Mesothelial cell of epicardium (in vitro differentiated cells): ENCODE measurements at regions not wholly inside any gene's neighbourhood (a gene's known extent, or its start where the extent isn't known, plus 50 kb on each side); places are given as distances from the start of the nearest gene placed in this dataset.

Experiments
- DNase-seq, 2 experiments: peaks; one replicate each; pipeline ENCODE4 v3.0.0; 2021; ENCODE audit warnings: low spot score in 2 of 2; ENCODE audit not compliant: unreplicated experiment in 2 of 2
- H3K27ac Mint-ChIP-seq: 2 replicates; pipeline ENCODE4 v1.8.0; 2021; ENCODE audit warnings: mixed read lengths
- H3K27me3 Mint-ChIP-seq: 2 replicates; pipeline ENCODE4 v1.8.0; 2021; ENCODE audit warnings: low read depth, mixed read lengths
- H3K36me3 Mint-ChIP-seq: 2 replicates; pipeline ENCODE4 v1.8.0; 2021; ENCODE audit warnings: mixed read lengths
- H3K4me1 Mint-ChIP-seq: 2 replicates; pipeline ENCODE4 v1.8.0; 2021; ENCODE audit warnings: mixed read lengths
- H3K4me3 Mint-ChIP-seq: 2 replicates; pipeline ENCODE4 v1.8.0; 2021; ENCODE audit warnings: mild to moderate bottlenecking, moderate library complexity, mixed read lengths
- H3K9me3 Mint-ChIP-seq: 2 replicates; pipeline ENCODE4 v1.8.0; 2021; ENCODE audit warnings: mixed read lengths
- CTCF ChIP-seq: fragments of 200-600 bp; sonication (generic); IDR thresholded peaks from one replicate; pipeline ENCODE4 v1.5.0; 2021; ENCODE audit warnings: antibody characterized with exemption; ENCODE audit not compliant: unreplicated experiment

GRCh38 chr11:79807506-79807905, 366.7 kb upstream of the TENM4 start:
- no peak for DNase-seq
- Mint-ChIP-seq H3K9me3 (peaks cover 9% of the 10 kb centered on the region), H3K4me1 (peaks cover 15% of the 10 kb centered on the region), H3K4me3 (no peak overlapping the region), H3K27ac (no peak overlapping the region), H3K27me3 (no peaks in the 10 kb centered on the region), H3K36me3 (no peaks in the 10 kb centered on the region)
- no peak for TF ChIP-seq CTCF

GRCh38 chr11:79796704-79797103, 355.9 kb upstream of the TENM4 start:
- Mint-ChIP-seq H3K9me3 (no peaks in the 10 kb centered on the region), H3K27me3 (peaks cover 65% of the 10 kb centered on the region), H3K4me1 (peaks cover 2% of the 10 kb centered on the region), H3K36me3 (no peaks in the 10 kb centered on the region), H3K4me3 (no peak overlapping the region), H3K27ac (no peak overlapping the region)
- no peak for DNase-seq
- no peak for TF ChIP-seq CTCF

GRCh38 chr11:79794484-79795393, 353.9 kb upstream of the TENM4 start:
- H3K4me3 Mint-ChIP-seq, result no peak overlapping the region
- no peak for TF ChIP-seq CTCF
- DNase-seq, result no peak
- peaks cover 60% of the 10 kb centered on the region for H3K27me3 Mint-ChIP-seq
- H3K27ac Mint-ChIP-seq, result no peak overlapping the region
- no peaks in the 10 kb centered on the region for H3K36me3 Mint-ChIP-seq
- H3K9me3 Mint-ChIP-seq, result peaks cover 5% of the 10 kb centered on the region
- H3K4me1 Mint-ChIP-seq, result peaks cover 2% of the 10 kb centered on the region

- no peak overlapping the region for H3K4me3 Mint-ChIP-seq
- no peak for TF ChIP-seq CTCF
Measured at GRCh38 chr11:79794057-79794456, 353.2 kb upstream of the TENM4 start.

GRCh38 chr11:79786961-79787360, 346.1 kb upstream of the TENM4 start:
- no peak for DNase-seq
- no peak for TF ChIP-seq CTCF

More at GRCh38 chr11:79794057-79794456, 353.2 kb upstream of the TENM4 start:
- Mint-ChIP-seq H3K27ac (no peak overlapping the region), H3K4me1 (peaks cover 2% of the 10 kb centered on the region), H3K36me3 (no peaks in the 10 kb centered on the region), H3K9me3 (peaks cover 5% of the 10 kb centered on the region), H3K27me3 (peaks cover 56% of the 10 kb centered on the region)
- no peak for DNase-seq

More at GRCh38 chr11:79786961-79787360, 346.1 kb upstream of the TENM4 start:
- Mint-ChIP-seq H3K36me3 (no peaks in the 10 kb centered on the region), H3K4me3 (no peak overlapping the region), H3K4me1 (no peaks in the 10 kb centered on the region), H3K27me3 (peaks cover 28% of the 10 kb centered on the region), H3K9me3 (peaks cover 9% of the 10 kb centered on the region), H3K27ac (no peak overlapping the region)
